Stromal cell of bone marrow (primary cell): ENCODE measurements at regions not wholly inside any gene's neighbourhood (a gene's known extent, or its start where the extent isn't known, plus 50 kb on each side); places are given as distances from the start of the nearest gene placed in this dataset.

Experiments
- DNase-seq: peaks from one replicate; pipeline ENCODE4 v3.0.0-alpha.2; 2012; ENCODE audit warnings: low read depth

DNA sequence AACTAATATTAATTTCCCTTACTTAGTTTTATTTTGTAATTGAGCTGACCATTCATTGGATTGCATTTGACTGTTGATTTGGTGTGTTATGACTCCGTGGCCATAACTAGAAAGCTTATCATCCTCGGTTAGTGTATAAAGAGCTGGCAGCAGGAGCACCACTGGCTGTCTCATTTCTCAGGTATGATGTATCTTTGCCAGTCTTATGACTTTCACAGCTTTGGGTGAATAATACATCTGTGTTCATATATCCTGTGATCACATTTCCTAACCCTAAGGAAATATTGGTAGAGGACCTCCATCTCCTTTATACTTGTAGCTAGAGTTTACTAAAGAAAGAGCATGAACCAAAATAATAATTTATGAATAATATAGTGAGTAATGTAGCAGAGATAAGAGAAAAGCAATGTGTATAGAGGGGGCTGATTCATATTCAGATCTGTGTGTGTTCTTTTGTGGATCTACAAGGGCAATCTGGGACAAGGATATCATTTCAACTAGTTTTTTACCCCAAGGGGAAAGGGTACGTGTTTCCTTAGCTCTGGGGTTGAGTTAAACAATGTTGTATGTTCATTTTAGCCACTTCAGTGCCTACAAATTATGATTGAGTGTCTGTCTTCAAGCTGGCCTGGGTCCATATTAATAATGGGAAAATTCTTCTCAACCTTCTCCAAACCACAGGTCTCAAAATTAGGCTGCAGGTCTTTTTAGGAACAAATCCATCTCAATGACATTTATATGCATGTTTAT, 901.7 kb downstream of the NTRK3 start:
- DNase-seq, result peak; percentile 67

DNA sequence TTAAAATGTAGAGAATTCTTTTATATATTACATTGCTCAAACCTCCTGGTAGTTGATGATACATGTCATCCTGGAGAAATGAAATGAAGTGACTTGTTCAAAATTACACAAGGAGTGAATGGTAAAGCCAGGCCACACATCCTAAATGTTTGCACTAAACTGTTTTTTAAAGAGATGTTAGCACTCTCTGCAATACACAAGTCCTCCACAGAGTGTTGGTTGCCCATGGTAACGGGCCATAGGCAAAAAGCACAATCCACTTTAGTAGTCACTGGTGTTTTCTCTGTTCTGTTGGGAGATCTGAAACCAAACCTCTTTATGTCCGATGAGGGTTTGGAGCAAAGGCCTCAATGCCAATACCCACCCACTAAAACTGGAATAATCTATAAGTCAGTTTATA, 907.4 kb downstream of the NTRK3 start:
- DNase-seq, result no peak

DNA sequence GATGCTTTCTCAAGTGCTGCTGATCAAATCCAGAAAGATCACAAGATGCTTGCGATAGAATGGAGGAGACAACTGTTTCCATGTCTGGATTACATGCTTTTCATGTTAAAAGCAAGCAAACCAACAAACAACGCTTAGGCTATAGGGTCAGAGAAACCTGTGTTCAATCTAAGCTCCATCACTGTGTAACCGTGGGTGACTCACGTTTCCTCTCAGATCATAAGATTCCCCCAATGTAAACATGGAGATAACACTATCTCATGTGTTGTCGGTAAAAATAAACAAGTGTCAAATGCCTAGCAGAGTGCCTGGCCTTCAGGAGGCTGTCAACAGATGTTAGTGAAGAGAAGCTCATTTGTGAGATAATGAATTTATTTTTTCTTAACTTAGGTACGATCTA, 907.8 kb downstream of the NTRK3 start:
- DNase-seq, result no peak

DNA sequence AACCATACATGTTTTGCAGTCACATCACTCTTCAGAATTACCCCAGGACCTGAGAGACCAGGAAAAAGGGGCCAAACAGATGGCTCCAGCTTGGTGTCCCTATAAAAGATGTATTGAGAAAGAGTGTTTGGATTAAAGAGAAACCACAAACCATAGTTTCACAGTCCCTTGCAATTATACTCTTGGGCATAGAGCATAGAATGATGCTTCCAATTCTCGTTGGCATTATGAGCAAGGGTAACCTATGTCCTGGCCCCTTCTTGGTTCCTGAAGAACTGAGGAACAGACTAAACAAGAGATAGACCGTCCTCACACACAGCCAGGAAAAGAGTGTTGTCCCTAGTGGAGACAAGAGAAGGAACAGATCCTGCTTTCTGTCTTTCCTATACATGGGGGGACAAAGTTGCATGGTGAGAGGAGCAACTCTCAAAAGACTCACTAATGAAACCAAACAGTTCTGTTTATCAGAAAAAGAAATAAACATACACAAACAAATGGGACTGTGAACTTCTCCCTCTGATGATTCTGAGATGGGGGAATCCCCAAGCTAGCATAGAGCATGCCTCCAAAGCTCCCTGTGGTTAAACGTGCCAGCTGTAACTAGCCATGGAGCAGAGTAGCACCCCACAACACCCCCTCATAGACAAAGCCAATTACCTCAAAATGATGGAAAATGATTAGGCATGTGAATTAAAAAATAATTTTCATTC, 908.6 kb downstream of the NTRK3 start:
- DNase-seq, result no peak

DNA sequence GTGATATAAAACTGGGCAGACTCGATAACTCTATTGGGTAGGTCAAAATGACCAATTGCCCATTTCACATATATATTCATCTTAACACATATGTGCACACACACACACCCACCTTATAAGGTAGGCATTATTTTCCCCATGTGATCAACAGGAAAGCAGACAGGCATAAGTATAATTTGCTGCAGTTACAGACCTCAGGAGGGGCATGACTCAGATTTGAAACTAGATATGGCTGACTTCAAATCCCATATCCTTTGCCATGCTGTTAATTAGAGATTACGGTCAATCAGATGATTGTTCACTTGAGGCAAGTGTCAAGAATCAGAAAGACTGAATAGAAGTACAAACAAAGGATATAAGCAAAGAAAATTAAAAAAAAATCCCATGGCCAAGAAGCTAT, 910.6 kb downstream of the NTRK3 start:
- DNase-seq, result no peak

DNA sequence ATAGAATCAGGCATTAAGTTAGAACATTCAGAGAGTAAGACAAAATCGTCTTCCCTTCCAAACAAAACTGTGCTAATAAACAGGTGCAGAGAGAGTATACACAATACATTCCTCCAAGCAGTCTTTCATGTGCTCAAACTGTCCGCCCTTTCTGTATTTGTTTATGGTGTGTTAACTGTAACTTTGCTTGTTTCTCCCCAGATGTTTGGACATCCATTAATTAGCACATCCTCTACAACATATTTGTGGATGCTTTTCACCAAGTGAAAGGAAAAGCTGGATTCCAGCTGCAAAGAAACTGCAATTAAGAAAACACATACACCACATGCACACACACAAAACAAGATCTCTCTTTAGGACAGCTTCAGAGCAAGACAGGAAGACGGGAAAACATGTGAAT, 912.6 kb downstream of the NTRK3 start:
- DNase-seq, result no peak

DNA sequence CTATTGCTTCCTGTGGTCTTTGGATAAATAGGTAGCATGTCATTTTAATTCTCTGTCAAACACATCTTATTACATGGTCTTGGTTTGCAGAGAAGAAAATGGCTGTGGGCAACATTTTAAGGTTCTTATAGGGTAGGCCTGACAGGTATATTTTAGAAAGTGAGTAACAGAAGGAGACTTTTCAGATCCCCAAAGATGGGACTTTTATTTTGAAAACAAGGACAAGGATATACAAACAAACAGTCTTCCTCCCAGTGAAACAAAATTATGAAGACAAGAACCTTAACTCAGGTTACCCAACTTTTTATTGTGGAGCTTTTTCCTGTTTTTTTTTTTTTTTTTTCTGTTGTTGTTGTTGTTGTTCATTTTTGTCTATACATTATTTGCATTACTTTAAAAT, 916.2 kb downstream of the NTRK3 start:
- DNase-seq, result no peak

DNA sequence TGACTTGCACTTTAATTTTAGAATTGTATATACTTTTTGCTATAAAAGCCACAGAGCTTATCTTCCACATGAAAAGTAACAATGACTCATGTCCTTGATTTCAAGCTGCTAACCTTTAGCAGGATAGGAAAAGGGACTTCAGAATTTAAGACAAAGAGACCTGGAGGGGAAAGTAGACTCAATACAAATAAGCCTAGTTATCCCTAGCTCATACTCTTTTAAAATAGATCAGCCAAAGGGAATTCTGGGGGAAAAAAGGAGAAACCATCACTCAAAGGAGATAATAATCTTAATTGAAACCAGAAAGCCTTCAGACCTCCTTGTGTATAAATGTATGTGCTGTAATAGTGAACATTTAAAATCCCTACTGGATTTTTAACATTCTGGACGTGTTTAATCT, 930.3 kb downstream of the NTRK3 start:
- no peak for DNase-seq

DNA sequence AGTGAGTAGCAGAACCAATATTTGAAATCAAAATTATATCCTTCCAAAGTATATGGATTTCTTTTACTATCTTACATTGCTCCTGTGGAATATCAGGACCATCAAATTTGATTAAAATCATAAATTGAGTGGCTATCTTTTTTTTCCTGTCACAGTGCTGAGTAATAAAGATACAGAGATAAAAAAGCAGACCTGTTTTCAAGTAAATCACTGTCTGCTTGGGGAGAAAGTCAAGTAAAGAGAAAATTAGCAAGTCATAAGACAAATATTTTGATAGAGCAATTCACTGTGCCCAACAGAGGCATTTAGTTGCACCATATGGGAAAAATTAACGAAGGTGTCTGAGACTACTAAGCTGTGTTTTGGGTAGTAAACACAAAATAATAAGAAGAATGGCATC, 933.7 kb downstream of the NTRK3 start:
- DNase-seq, result no peak

DNA sequence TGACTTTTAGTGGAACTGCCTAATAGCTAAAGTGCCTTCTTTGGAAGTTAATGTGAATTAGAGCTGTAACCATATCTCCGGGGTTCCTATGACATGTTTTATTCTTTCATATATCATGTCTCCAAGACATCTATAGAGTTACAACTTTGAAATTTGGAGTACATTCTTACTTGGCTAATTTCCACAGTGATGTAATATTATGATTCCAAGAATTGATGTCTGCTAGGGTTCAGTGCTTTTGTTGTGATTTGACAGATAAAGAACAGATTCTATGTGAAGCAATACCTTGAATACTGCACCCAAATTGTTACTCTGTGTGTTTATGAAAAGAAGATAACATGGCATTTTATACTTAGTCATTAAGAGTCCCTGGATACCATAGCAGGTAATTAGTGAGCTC, 934.3 kb downstream of the NTRK3 start:
- DNase-seq, result no peak

DNA sequence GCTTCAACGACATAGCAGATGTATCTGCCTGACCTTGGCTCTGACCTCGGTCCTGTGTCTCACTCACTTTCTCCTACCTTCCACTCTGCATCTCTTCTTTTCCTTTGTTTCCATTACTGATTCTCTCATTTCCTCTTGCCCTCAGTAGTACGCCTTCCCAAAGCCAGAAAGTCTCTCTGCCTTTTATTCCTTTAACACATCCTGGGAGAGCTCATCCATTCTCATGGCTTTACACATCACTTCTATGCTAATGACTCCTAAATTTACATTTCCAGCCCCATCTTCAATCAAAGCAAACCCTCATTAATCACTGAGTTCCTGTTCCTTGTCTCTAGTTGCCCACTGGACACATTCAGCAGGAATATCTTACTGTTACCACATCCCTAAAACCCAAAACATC, 938.6 kb downstream of the NTRK3 start:
- DNase-seq, result no peak

DNA sequence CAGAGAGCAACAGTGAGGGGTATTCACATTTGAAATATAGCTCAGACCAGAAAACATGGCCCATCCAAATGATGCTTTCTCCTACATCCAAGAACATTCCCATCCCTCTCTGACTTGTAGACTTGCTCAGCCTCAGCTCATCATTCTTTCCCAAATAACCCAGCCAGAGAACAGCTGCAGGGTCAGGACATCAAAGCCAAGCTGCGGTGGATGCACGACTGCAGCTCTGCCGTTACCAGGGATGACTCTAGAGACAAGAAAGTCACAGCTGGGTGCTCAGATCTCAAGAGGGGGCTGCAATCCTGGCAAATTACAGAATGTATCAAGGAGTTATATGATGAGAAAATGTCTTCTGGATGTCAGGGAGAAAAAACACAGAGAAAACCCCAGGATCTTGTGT, 944.3 kb downstream of the NTRK3 start:
- no peak for DNase-seq

DNA sequence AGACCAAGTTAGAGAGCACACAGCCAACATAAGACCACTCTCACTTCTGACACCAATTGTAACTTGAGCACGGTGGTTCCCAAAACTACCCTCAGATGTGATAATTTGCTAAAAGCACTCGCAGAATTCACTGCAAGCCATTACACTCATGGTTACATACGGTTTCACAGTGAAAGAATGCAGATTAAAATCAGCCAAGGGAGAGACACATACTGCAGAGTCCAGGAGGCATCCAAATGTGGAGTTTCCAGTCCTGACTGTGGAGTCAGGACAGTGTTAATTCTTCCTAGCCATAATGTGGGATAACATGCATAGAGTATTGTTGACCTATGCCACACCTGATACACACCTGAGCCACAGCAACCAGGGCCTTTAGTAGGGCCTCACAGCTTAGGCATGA, 956.4 kb downstream of the NTRK3 start:
- DNase-seq, result no peak

DNA sequence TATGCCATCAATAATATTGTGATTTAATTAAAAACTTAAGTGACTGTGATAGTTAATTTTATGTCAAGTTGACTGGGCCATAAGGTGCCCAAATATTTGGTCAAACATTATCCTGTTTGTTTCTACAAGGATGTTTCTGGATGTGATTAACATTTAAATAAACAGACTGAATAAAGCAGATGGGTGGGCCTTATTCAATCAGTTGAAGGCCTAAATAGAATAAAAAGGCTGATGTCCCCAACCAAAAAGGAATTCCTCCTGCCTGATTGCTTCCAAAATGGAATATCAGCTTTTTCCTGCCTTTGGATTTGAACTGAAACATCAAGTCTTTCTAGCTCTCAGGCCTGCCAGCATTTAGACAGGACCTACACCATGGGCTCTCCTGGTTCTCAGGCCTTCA, 961.7 kb downstream of the NTRK3 start:
- no peak for DNase-seq

DNA sequence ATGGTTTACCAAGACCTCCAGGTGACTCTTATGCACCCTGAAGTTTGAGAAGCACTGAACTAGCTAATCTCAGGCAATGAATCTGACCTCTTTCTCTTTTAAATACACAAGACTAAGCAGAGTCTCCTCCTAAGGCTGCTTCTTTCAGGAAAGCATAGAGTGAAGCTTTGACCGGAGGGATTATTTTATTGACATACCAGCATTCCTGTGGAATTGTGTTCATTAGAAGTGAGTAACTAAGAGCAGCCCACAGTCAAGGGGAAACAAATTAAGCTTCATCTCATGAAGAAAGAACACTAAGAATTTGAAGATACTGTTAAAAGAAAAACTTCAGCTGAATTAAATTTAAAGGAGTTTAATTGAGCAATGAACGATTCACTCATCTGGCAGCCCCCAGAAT, 963.5 kb downstream of the NTRK3 start:
- DNase-seq, result peak; percentile 3

DNA sequence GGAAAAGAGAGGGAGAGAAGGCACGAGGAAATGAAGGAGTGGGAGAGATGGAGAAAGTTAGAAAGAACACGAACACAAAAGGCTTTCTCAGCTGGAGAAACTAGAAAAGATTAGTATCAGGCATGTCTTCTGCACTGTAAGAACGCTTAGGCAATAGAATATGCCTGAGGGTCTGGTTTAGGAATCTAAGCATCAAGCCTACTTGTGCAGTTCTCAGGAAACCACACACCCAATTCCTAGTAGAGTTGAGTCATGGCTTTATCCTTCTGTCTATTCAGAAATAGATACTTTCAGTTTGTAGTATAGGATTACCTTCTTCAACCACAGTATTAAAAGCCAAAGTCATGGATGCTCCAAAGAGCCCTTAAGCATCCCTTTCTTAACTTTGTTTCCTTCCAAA, 969.4 kb downstream of the NTRK3 start:
- peak; percentile 68 for DNase-seq

DNA sequence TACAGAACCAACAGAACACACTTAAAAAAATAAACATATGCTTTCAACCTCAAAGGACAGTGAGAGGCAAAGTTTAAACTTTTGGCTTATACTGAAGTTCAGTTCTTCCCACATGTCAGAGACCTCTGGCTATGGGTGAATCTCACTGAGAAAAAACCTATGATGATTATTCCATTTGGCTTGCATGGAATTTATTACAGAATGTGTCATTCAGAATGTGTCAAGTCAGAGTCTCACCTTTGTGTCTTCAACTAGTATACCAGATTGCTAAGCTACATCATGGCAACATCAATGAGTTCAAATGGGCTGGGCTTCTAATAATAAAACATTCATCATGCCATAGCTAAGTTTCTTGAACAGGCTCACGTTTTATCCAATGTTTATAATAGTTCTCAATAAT, 987.0 kb downstream of the NTRK3 start:
- no peak for DNase-seq

DNA sequence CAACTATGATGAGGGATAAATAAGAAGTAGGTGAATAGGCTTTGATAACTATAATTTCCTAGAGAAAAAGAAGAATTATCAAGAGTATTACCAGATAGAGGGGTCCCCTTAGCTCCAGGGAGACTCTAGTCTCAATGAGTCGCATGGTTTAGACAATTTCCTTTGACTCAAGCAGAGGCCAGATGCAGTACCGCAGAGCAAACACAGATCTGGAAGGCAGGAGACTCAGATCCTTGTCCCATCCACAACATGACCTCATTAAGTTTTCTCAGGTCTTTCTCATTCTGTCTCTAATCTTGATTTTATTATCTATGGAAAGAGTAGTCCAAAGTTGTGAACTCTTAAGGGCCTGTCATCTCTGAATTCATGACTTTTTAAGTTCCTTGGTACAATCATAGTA, 987.9 kb downstream of the NTRK3 start:
- no peak for DNase-seq

DNA sequence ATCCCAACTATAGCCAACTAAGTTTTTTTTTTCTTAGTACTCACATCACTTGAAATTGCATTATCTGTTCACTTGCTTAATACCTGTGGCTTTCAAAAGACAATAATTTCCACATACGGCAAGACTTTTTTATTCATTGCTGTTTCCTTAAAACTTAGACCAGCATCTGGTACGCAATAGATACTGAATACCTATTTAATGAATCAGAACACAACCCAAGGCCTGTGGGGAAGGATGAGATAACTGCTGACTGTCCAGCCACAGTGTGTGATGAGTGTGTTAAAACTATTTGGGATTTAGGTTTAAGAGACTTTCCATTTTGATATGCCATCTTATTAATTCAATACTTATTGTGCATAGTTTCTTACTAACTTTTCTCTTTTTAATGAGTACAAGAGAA, 988.7 kb downstream of the NTRK3 start:
- DNase-seq, result peak; percentile 66

DNA sequence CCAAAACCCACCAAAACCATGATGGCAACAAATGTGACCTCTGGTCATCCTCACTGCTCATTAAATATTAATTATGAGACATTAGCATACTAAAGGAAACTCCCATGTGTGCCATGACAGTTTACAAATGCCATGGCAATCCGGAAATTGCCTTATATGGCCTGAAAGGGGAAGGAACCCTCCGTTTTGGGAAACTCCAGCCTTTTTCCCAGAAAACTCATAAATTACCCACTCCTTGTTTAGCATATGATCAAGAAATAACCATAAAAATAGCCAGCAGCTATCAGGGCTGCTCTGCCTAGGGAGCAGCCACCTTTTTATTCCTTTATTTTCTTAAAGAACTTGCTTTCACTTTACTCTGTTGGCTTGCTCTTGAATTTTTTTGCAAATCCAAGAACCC, 992.7 kb downstream of the NTRK3 start:
- DNase-seq, result no peak

DNA sequence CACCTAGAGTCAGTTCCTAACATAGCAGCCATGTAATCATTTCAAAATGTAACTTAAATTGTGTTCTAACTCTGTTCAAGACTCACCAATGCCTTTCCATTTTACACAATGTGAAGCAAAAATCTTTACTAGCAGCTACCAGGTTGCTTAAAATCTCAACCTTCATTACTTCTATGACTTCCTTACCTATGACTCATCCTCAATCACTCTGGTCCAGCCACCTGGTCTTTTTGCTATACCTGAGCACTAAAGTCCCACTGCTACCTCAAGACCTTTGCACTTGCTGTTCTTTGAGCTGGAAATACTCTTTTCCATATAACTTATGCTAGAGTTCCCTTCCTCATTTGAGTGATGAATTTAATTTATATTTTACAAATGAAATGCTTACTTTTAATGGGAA, 993.2 kb downstream of the NTRK3 start:
- no peak for DNase-seq

DNA sequence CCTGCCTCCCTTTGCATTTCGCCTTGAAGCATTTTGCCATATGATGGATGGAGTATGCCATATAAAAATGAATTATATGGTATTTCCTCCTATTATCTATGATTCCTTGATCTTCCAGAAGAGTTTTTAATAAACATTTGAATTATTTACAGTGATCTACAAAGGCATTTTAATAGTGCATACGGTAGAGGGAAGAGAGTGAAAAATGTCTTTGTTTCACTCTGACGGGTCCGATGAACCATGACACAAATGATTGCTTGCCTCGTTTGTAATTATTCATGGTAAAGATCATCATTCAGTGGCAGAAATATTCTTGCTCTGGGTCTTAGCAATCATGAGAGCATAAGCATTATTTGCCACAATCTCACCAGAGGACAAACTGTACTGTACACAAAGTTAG, 1010.9 kb downstream of the NTRK3 start:
- no peak for DNase-seq

DNA sequence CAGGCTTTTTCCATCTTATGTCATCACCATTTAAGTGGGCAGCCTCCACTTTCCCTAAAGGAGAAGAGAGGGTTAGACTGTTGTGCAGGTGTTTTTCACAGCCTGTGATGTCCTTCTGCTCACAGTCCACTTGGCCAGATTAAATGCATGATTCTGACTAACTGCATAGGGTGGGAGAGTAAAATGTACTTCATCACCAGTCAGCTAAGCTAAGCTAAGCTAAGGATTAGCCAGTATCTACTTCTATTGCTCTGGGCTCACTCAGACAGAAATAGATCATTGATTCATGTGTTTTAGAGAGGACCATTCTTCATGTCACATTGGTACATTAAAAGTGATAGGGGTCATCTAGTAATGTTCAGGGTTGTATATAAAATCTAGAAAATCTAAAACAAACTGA, 1013.1 kb downstream of the NTRK3 start:
- DNase-seq, result no peak

DNA sequence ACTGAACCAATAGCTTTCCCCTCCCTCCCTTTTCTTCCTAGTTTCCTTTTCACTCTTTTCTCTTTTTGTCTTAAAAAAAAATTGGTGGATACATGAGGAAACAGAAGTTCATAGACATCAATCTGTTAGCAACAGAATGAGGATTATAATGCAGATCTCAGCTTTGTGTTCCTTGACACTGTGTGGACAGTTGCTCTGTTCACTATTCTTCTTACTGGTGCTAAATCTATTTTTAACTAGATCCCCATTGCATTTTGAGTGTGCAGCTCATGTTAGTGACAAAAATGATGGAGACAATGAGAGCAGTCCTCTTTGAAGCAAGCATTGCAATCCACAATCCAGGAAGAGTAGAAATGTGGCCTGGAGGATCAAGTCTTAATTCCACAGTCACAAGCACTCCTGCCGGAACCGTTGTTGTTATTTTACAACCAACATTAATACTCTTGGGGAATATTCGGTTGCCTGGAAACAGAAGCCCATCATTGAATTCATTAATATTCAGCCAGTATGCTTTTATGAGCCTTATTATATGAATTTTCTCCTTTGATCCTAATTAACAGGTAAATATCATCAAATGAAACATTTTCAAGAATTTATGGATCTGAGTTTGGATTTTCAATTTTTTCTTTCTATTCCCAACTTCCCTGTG, 1016.8 kb downstream of the NTRK3 start:
- DNase-seq, result no peak
